HEK293T (cell line): ENCODE measurements at regions not wholly inside any gene's neighbourhood (a gene's known extent, or its start where the extent isn't known, plus 50 kb on each side); places are given as distances from the start of the nearest gene placed in this dataset.

Experiments
- ARNT ChIP-seq: fragments of 450-650 bp; IDR thresholded peaks from 2 replicates; pipeline ENCODE4 v1.6.1; 2017; ENCODE audit warnings: mild to moderate bottlenecking
- ELF4 ChIP-seq: fragments of 450-650 bp; IDR thresholded peaks from 2 replicates; pipeline ENCODE4 v1.6.1; 2017; ENCODE audit warnings: antibody characterized with exemption
- FOXK2 ChIP-seq: fragments of 450-650 bp; IDR thresholded peaks from 2 replicates; pipeline ENCODE4 v1.6.1; 2016; ENCODE audit warnings: mild to moderate bottlenecking
- SUZ12 ChIP-seq: fragments of 450-650 bp; IDR thresholded peaks from 2 replicates; pipeline ENCODE4 v1.6.1; 2016; ENCODE audit warnings: mild to moderate bottlenecking

DNA sequence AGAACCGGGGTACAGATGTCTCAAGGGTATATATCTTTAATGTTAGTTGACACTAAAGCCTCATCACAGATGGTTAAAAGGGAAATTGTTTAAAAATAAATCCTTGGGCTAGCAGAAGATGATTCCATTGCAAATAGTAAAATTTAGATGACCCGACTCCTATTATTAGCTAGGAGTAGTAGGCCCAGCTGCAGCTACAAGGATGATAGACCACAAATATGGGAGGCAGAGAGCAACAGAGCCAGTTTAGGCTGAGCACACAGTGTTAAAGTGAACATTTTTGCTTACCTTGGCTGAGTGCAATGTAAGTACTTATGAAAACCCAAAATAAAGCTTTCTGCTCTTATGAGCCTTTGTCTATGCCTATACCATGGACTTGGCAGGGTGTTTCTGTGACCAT is 100.5 kb upstream of the COL11A1 start:
- TF ChIP-seq ARNT (no peak), SUZ12 (no peak), FOXK2 (no peak), ELF4 (no peak)
